ENCODE measurements at regions not wholly inside any gene's neighbourhood (a gene's known extent, or its start where the extent isn't known, plus 50 kb on each side); places are given as distances from the start of the nearest gene placed in this dataset.

GRCh38 chr2:94776036-94776435, 95.2 kb upstream of the TEKT4 start:
- no peak for TF ChIP-seq ZNF133 (tag by site-specific recombination; IDR thresholded peaks at IDR 0.05)
- TF ChIP-seq ZNF747 (tag by site-specific recombination; IDR thresholded peaks at IDR 0.05), result no peak
- no peak for TF ChIP-seq CTCF (tag by site-specific recombination; IDR thresholded peaks at IDR 0.05)
- TF ChIP-seq ZNF704 (tag by site-specific recombination; IDR thresholded peaks at IDR 0.05), result no peak
- TF ChIP-seq ZNF274 (IDR thresholded peaks at IDR 0.05; ENCODE audit: low read length), result no peak
- TF ChIP-seq ZNF274 (tag by site-specific recombination; IDR thresholded peaks at IDR 0.05; ENCODE audit: borderline replicate concordance), result no peak
- no peak for TF ChIP-seq PRDM10 (tag by site-specific recombination; IDR thresholded peaks at IDR 0.05)
- no peak for TF ChIP-seq HOXA7 (CRISPR knock-in tag; IDR thresholded peaks at IDR 0.05; ENCODE audit: borderline replicate concordance)
- no peak for TF ChIP-seq ZSCAN30 (tag by site-specific recombination; IDR thresholded peaks at IDR 0.05)
- no peak for TF ChIP-seq ZNF146 (tag by site-specific recombination; IDR thresholded peaks at IDR 0.05)

All from HEK293 (cell line).